ENCODE measurements at regions not wholly inside any gene's neighbourhood (a gene's known extent, or its start where the extent isn't known, plus 50 kb on each side); places are given as distances from the start of the nearest gene placed in this dataset.

GRCh38 chr11:28834877-28835276, 726.7 kb downstream of the METTL15 start:
- TF ChIP-seq POLR2AphosphoS5 (IDR thresholded peaks at IDR 0.05; ENCODE audit: low read depth, low read length), result no peak
- no peak for TF ChIP-seq CTCF (IDR thresholded peaks at IDR 0.05)
- no peak for TF ChIP-seq SIN3A (IDR thresholded peaks at IDR 0.05; ENCODE audit: borderline replicate concordance, insufficient read depth, low read depth, low read length)
- TF ChIP-seq REST (IDR thresholded peaks at IDR 0.05; ENCODE audit: insufficient read depth in 1 of 2, low read depth in 2 of 2, low read length in 1 of 2), result no peak
- no peak for TF ChIP-seq TCF7L2 (IDR thresholded peaks at IDR 0.05; ENCODE audit: low read depth, low read length)
